CD4-positive, alpha-beta memory T cell (primary cell): ENCODE measurements at regions not wholly inside any gene's neighbourhood (a gene's known extent, or its start where the extent isn't known, plus 50 kb on each side); places are given as distances from the start of the nearest gene placed in this dataset.

Experiments used
- CTCF ChIA-PET: fragments of 350-600 bp; sonication (Branson Sonifier 250); formaldehyde crosslinking; loops from one replicate; lab custom pipeline; 2021; ENCODE audit warnings: inconsistent platforms; ENCODE audit not compliant: partially characterized antibody; lab: Charles Lee
- POLR2A ChIA-PET: fragments of 350-600 bp; sonication (Branson Sonifier 250); formaldehyde crosslinking; loops from one replicate; lab custom pipeline; 2021; ENCODE audit not compliant: partially characterized antibody; lab: Charles Lee
- DNase-seq, 5 donors: peaks; one replicate each; pipeline versions ENCODE4 v3.0.0 to v3.0.0-alpha.2; 2020 to 2022; ENCODE audit warnings: mixed read lengths in 1 of 5
- H3K27ac ChIP-seq: one replicate; pipeline ENCODE4 v1.7.0; 2013; ENCODE audit warnings: low read depth, low read length
- H3K27me3 ChIP-seq: 2 replicates; pipeline ENCODE4 v1.7.0; 2013; ENCODE audit warnings: mild to moderate bottlenecking, low read length, moderate library complexity; ENCODE audit not compliant: insufficient read depth
- H3K36me3 ChIP-seq: 2 replicates; pipeline ENCODE4 v1.7.0; 2013; ENCODE audit warnings: mild to moderate bottlenecking, low read length, moderate library complexity; ENCODE audit not compliant: insufficient read depth
- H3K4me1 ChIP-seq: 2 replicates; pipeline ENCODE4 v1.7.0; 2013; ENCODE audit warnings: mild to moderate bottlenecking, low read length, moderate library complexity; ENCODE audit not compliant: insufficient read depth
- H3K4me3 ChIP-seq, 2 donors: one replicate each; pipeline ENCODE4 v1.7.0; 2013; ENCODE audit warnings: low read length in 2 of 2, mild to moderate bottlenecking in 1 of 2
- H3K9me3 ChIP-seq, 2 donors: one replicate each; pipeline ENCODE4 v1.7.0; 2013; ENCODE audit warnings: low read length in 2 of 2, control low read depth in 1 of 2; ENCODE audit not compliant: control insufficient read depth in 1 of 2
- H3K27ac Mint-ChIP-seq, 7 donors: one replicate each; pipeline ENCODE4 v1.8.0; 2020 to 2021; ENCODE audit warnings: mixed read lengths in 7 of 7, mild to moderate bottlenecking in 6 of 7, inconsistent platforms in 3 of 7, moderate library complexity in 3 of 7
- H3K27me3 Mint-ChIP-seq, 2 donors: one replicate each; pipeline ENCODE4 v1.8.0; 2020 to 2021; ENCODE audit warnings: mixed read lengths in 2 of 2
- H3K36me3 Mint-ChIP-seq, 2 donors: one replicate each; pipeline ENCODE4 v1.8.0; 2020 to 2021; ENCODE audit warnings: mixed read lengths in 2 of 2, inconsistent platforms in 1 of 2, mild to moderate bottlenecking in 1 of 2
- H3K4me1 Mint-ChIP-seq, 4 donors: one replicate each; pipeline ENCODE4 v1.8.0; 2020 to 2021; ENCODE audit warnings: mixed read lengths in 4 of 4, mild to moderate bottlenecking in 1 of 4
- H3K4me3 Mint-ChIP-seq, 8 donors: one replicate each; pipeline ENCODE4 v1.8.0; 2020 to 2021; ENCODE audit warnings: mixed read lengths in 8 of 8, mild to moderate bottlenecking in 7 of 8, moderate library complexity in 6 of 8, inconsistent platforms in 3 of 8
- H3K9me3 Mint-ChIP-seq, 8 donors: one replicate each; pipeline ENCODE4 v1.8.0; 2020 to 2021; ENCODE audit warnings: mixed read lengths in 8 of 8, mild to moderate bottlenecking in 5 of 8, inconsistent platforms in 3 of 8, moderate library complexity in 1 of 8
- intact Hi-C: fragments of 100-400 bp; cut with micrococcal nuclease; formaldehyde crosslinking; loops from one replicate; pipeline ENCODE4 v1.15.1; 2023

DNA sequence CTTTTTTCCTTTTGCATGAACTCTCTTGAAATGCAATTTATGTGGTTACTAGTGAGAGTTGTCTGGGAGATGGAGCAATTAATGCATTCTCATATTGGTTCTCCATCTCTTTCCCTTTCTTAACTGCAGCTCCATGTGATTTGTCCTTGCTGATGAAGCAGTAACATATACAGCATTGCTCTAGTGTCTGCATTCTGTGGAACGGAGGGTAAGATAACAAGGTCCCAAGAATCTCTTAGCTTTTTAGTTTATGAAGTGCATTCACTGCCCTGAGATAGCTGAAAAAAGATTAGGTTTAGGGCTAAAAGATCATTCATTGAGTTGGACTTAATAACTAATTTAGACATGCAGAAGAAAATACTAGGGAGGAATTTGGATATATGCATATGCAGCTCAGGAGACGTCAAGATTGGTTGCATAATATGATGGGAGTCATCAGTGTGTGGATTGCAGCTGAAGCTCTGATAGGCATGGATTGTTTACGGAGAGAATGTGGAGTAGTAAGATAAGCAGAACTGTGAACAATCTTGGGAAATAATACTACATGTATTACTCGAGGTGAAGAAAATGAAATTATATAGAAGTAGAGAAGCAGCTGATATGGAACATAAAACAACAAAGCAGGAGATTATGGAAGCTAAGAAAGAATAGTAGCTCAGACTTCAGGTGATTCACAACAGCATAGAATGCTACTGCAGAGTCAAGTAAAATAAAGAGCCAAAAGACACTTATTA, 404.7 kb downstream of the ARL4A start:
- ChIA-PET POLR2A (no interaction called here), CTCF (interaction anchor here (1.1 kb wide), 1 partner anchor 406 kb away, joined by 4 read pairs; no protein-coding TSS in a partner anchor)
- Mint-ChIP-seq H3K27me3 (peaks cover 4% of the 10 kb centered on the region in 2 donors), H3K4me1 (no peaks in the 10 kb centered on the region), H3K9me3 (peaks cover 0 to 2% (median 0%) of the 10 kb centered on the region in 8 donors), H3K27ac (no peak overlapping the region), H3K36me3 (no peaks in the 10 kb centered on the region), H3K4me3 (no peak overlapping the region)
- no peak for DNase-seq
- no peak overlapping the region for H3K27ac ChIP-seq
- no peak overlapping the region for H3K4me3 ChIP-seq
- H3K4me1 ChIP-seq = no peaks in the 10 kb centered on the region
- no peaks in the 10 kb centered on the region for H3K9me3 ChIP-seq
- H3K27me3 ChIP-seq = no peaks in the 10 kb centered on the region
- H3K36me3 ChIP-seq = no peaks in the 10 kb centered on the region
- intact Hi-C loops = no loop called here

DNA sequence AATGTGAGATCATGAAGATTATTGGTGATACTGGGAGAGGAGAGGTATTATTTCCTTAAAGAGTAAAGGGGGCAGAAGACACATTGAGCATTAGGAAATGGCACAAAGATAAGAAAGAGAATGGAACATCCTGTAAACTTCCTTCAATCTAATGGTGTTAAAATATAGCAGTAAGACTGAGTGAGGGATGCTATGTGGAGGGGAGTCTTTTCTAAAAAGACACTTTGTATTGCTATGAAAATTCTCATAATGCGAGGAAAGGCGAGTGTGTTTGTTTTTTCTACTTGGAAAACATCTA, 405.2 kb downstream of the ARL4A start:
- CTCF ChIA-PET = no interaction called here
- Mint-ChIP-seq H3K36me3 (no peaks in the 10 kb centered on the region), H3K9me3 (peaks cover 0 to 2% (median 0%) of the 10 kb centered on the region in 8 donors), H3K27me3 (peaks cover 4% of the 10 kb centered on the region in 2 donors), H3K27ac (no peak overlapping the region), H3K4me1 (no peaks in the 10 kb centered on the region), H3K4me3 (no peak overlapping the region)
- Histone ChIP-seq H3K27me3 (no peaks in the 10 kb centered on the region), H3K9me3 (no peaks in the 10 kb centered on the region), H3K4me1 (no peaks in the 10 kb centered on the region), H3K4me3 (no peak overlapping the region), H3K36me3 (no peaks in the 10 kb centered on the region), H3K27ac (no peak overlapping the region)
- POLR2A ChIA-PET = no interaction called here
- no peak for DNase-seq
- intact Hi-C loops = no loop called here

DNA sequence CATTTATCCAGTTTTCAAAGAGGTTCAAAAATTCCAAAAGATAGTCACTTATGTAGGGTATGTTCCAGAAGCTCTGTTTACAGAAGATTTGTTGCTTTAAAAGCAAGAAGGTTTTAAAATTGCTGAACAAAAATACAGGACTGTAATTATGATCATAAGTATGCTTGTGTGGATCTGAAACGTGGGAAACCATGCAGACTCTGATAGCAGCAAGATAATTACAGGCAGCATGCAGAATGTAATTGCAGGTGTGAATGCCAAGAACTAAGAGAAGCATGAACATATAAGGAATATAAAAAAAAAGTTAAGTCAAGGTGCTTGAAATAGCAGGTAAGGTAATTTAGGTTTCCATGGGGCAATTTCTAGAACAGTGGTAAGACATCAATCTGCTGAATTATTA, 405.7 kb downstream of the ARL4A start:
- H3K9me3 ChIP-seq = no peaks in the 10 kb centered on the region
- Mint-ChIP-seq H3K4me3 (no peak overlapping the region), H3K36me3 (no peaks in the 10 kb centered on the region), H3K4me1 (no peaks in the 10 kb centered on the region), H3K27me3 (peaks cover 4% of the 10 kb centered on the region in 2 donors), H3K27ac (no peak overlapping the region), H3K9me3 (peaks cover 0 to 2% (median 0%) of the 10 kb centered on the region in 8 donors)
- no peak overlapping the region for H3K27ac ChIP-seq
- no peaks in the 10 kb centered on the region for H3K4me1 ChIP-seq
- DNase-seq = no peak
- intact Hi-C loops = no loop called here
- ChIA-PET POLR2A (no interaction called here), CTCF (no interaction called here)
- H3K4me3 ChIP-seq = no peak overlapping the region
- H3K36me3 ChIP-seq = no peaks in the 10 kb centered on the region
- no peaks in the 10 kb centered on the region for H3K27me3 ChIP-seq

DNA sequence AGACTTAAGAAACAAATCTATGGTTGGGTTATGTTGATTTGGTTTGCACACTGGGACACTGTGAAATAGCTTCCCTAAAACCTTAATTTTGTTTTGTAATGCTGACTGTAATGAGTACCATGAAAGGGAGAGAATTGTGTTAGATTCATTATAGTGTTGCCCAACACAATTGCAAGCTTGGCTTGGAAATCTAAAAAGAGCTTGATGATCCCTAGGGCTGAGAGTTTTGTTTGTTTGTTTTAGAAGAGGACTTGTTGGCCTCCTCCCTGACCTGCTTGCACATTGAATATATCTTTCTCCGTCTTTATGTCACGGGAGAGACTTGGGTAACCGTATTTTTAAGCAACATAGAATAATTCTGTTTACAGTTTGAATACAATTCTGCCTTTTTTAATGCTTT, 410.1 kb downstream of the ARL4A start:
- ChIA-PET CTCF (no interaction called here), POLR2A (no interaction called here)
- peaks cover 2 to 8% of the 10 kb centered on the region in 2 donors for H3K27me3 Mint-ChIP-seq
- no peaks in the 10 kb centered on the region for H3K9me3 ChIP-seq
- H3K4me3 Mint-ChIP-seq = no peak overlapping the region
- no peaks in the 10 kb centered on the region for H3K36me3 Mint-ChIP-seq
- no peaks in the 10 kb centered on the region for H3K27me3 ChIP-seq
- H3K27ac Mint-ChIP-seq = no peak overlapping the region
- intact Hi-C loops = no loop called here
- H3K4me3 ChIP-seq = no peak overlapping the region
- no peak for DNase-seq
- H3K4me1 Mint-ChIP-seq = no peaks in the 10 kb centered on the region
- no peaks in the 10 kb centered on the region for H3K9me3 Mint-ChIP-seq
- H3K4me1 ChIP-seq = no peaks in the 10 kb centered on the region
- H3K36me3 ChIP-seq = no peaks in the 10 kb centered on the region
- no peak overlapping the region for H3K27ac ChIP-seq

DNA sequence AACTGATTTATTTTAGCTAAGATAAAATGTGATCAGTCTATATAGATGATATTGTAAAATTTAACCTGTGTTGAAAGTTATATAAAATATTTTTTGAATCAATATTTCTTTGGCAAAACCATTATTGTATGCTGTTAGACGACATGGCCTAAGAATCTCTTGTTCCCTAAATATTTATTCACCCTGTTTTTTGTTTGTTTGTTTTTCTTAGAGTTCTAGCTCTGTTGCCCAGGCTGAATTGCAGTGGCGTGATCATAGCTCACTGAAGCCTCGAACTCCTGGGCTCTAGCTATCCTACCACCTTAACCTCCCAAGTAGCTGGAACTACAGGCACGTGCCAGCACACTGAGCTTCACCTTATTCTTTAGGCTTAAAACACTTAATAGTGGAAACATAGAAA, 410.7 kb downstream of the ARL4A start:
- H3K27me3 Mint-ChIP-seq = peaks cover 2 to 5% of the 10 kb centered on the region in 2 donors
- no peak for DNase-seq
- H3K9me3 ChIP-seq = no peaks in the 10 kb centered on the region
- H3K36me3 ChIP-seq = no peaks in the 10 kb centered on the region
- H3K4me3 Mint-ChIP-seq = no peak overlapping the region
- no peaks in the 10 kb centered on the region for H3K36me3 Mint-ChIP-seq
- H3K9me3 Mint-ChIP-seq = no peaks in the 10 kb centered on the region
- H3K4me1 Mint-ChIP-seq = no peaks in the 10 kb centered on the region
- intact Hi-C loops = no loop called here
- no peaks in the 10 kb centered on the region for H3K27me3 ChIP-seq
- ChIA-PET CTCF (no interaction called here), POLR2A (no interaction called here)
- H3K27ac Mint-ChIP-seq = peak overlapping the region in 1 of 7 donors; percentile 5
- H3K4me3 ChIP-seq = no peak overlapping the region
- no peak overlapping the region for H3K27ac ChIP-seq
- H3K4me1 ChIP-seq = no peaks in the 10 kb centered on the region

DNA sequence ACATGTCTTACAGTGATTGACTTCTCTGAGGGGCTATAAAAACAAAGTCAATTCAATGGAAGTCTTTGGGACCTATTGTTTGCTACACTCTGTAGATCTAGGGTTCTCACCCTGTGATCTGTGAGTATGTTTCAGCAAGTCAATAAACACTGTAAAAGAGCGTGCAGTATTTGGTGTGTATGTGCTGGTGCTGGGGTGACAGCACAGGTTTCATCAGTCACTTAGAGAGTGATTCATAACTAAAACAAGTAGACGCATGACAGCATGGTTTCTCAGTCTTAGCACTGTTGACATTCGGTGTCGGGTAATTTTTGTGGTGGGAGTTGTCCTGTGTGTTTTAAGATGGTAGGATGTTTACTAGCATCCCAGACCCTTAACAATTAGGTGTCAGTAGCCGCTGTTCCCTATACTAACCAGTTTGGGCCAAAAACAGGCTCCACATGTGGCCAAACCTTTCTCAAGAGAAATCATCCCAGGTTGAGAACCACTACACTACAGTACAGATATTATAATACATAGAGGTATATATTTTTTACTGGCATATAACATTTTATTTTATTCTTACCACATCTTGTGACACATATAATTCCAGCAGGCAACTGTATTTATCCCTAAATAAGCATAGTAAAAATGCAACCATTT, 411.8 kb downstream of the ARL4A start:
- ChIA-PET POLR2A (no interaction called here), CTCF (no interaction called here)
- Histone ChIP-seq H3K4me3 (no peak overlapping the region), H3K27me3 (no peaks in the 10 kb centered on the region), H3K36me3 (no peaks in the 10 kb centered on the region), H3K27ac (no peak overlapping the region), H3K9me3 (no peaks in the 10 kb centered on the region), H3K4me1 (no peaks in the 10 kb centered on the region)
- Mint-ChIP-seq H3K4me1 (peaks cover 0 to 2% (median under 1%) of the 10 kb centered on the region in 4 donors), H3K4me3 (no peak overlapping the region), H3K9me3 (no peaks in the 10 kb centered on the region), H3K27ac (no peak overlapping the region), H3K27me3 (peaks cover 2 to 5% of the 10 kb centered on the region in 2 donors), H3K36me3 (no peaks in the 10 kb centered on the region)
- no peak for DNase-seq
- intact Hi-C loops = no loop called here

DNA sequence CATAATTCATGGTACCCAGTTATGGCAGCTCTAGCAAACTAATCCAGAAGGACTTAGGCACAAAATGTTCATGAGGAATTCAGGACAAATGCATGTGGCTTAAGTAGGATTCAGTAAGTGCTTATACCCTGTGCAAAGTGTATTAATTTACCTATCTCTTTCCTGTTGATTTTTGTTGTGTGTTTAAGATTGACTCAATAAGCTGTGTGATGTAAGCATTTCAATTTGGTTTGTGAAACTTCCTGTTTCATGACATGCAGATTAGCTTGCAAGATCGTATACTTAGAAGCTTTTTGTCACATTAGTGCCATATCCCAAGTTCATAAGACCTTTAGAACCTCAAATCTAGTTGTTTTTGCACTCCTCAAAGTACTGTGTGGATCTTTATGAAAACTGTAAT, 416.7 kb downstream of the ARL4A start:
- Histone ChIP-seq H3K9me3 (no peaks in the 10 kb centered on the region), H3K36me3 (no peaks in the 10 kb centered on the region), H3K4me3 (no peak overlapping the region), H3K4me1 (no peaks in the 10 kb centered on the region), H3K27ac (no peak overlapping the region), H3K27me3 (no peaks in the 10 kb centered on the region)
- POLR2A ChIA-PET = no interaction called here
- intact Hi-C loops = no loop called here
- no peak overlapping the region for H3K4me3 Mint-ChIP-seq
- peaks cover 0 to 2% (median under 1%) of the 10 kb centered on the region in 4 donors for H3K4me1 Mint-ChIP-seq
- CTCF ChIA-PET = no interaction called here
- H3K9me3 Mint-ChIP-seq = no peaks in the 10 kb centered on the region
- H3K27me3 Mint-ChIP-seq = peaks cover 0 to 3% of the 10 kb centered on the region in 2 donors
- no peaks in the 10 kb centered on the region for H3K36me3 Mint-ChIP-seq
- DNase-seq = no peak
- no peak overlapping the region for H3K27ac Mint-ChIP-seq
